Calu3 (cell line): ENCODE measurements at regions not wholly inside any gene's neighbourhood (a gene's known extent, or its start where the extent isn't known, plus 50 kb on each side); places are given as distances from the start of the nearest gene placed in this dataset.

Source experiments
- BruUV-seq: library from RNA; stranded (reverse); fragments of 400-500 nt; replicated peaks from 2 replicates; lab custom pipeline; 2021; lab: Mats Ljungman, UMichigan
- CTCF ChIA-PET: fragments of 300-600 bp; sonication (Branson Sonifier 250); formaldehyde crosslinking; loops from one replicate; lab custom pipeline; 2022; ENCODE audit warnings: antibody characterized with exemption; lab: Charles Lee
- DNase-seq: peaks from one replicate; pipeline ENCODE4 v3.0.0; 2022
- H3K27ac Mint-ChIP-seq: one replicate; pipeline ENCODE4 v1.8.0; 2022; ENCODE audit warnings: mixed read lengths; ENCODE audit not compliant: unreplicated experiment
- H3K27me3 Mint-ChIP-seq: one replicate; pipeline ENCODE4 v1.8.0; 2022; ENCODE audit warnings: mixed read lengths; ENCODE audit not compliant: unreplicated experiment
- H3K36me3 Mint-ChIP-seq: one replicate; pipeline ENCODE4 v1.8.0; 2022; ENCODE audit warnings: mild to moderate bottlenecking, moderate library complexity, mixed read lengths; ENCODE audit not compliant: insufficient read depth, unreplicated experiment
- H3K4me1 Mint-ChIP-seq: one replicate; pipeline ENCODE4 v1.8.0; 2022; ENCODE audit warnings: mild to moderate bottlenecking, low read depth, mixed read lengths; ENCODE audit not compliant: unreplicated experiment
- H3K4me3 Mint-ChIP-seq: one replicate; pipeline ENCODE4 v1.8.0; 2022; ENCODE audit warnings: mild to moderate bottlenecking, low read depth, moderate library complexity, mixed read lengths; ENCODE audit not compliant: unreplicated experiment
- H3K9me3 Mint-ChIP-seq: one replicate; pipeline ENCODE4 v1.8.0; 2022; ENCODE audit warnings: low read depth, mixed read lengths; ENCODE audit not compliant: unreplicated experiment
- intact Hi-C: fragments of 100-400 bp; cut with micrococcal nuclease; formaldehyde crosslinking; loops from one replicate; pipeline ENCODE4 v1.10.0; 2022; ENCODE audit not compliant: unreplicated experiment
- TF ChIP-seq, protein P1 (sequence below): fragments of 200-600 bp; IDR thresholded peaks from one replicate; pipeline ENCODE4 v1.8.0; 2022; ENCODE audit warnings: antibody characterized with exemption; ENCODE audit not compliant: unreplicated experiment

- TF ChIP-seq, protein P1, sequence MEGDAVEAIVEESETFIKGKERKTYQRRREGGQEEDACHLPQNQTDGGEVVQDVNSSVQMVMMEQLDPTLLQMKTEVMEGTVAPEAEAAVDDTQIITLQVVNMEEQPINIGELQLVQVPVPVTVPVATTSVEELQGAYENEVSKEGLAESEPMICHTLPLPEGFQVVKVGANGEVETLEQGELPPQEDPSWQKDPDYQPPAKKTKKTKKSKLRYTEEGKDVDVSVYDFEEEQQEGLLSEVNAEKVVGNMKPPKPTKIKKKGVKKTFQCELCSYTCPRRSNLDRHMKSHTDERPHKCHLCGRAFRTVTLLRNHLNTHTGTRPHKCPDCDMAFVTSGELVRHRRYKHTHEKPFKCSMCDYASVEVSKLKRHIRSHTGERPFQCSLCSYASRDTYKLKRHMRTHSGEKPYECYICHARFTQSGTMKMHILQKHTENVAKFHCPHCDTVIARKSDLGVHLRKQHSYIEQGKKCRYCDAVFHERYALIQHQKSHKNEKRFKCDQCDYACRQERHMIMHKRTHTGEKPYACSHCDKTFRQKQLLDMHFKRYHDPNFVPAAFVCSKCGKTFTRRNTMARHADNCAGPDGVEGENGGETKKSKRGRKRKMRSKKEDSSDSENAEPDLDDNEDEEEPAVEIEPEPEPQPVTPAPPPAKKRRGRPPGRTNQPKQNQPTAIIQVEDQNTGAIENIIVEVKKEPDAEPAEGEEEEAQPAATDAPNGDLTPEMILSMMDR: no peak
- CTCF ChIA-PET: no interaction called here
- Mint-ChIP-seq H3K27me3 (peaks cover 36% of the 10 kb centered on the region), H3K4me1 (peaks cover 7% of the 10 kb centered on the region), H3K4me3 (no peak overlapping the region), H3K9me3 (no peaks in the 10 kb centered on the region), H3K36me3 (peaks cover 9% of the 10 kb centered on the region), H3K27ac (no peak overlapping the region)
- intact Hi-C loops: no loop called here
- no peak for DNase-seq
- no TSS peak for BruUV-seq
These were observed 94.7 kb downstream of the DMRTA2 start for GRCh38 chr1:50328552-50328951.

DNA sequence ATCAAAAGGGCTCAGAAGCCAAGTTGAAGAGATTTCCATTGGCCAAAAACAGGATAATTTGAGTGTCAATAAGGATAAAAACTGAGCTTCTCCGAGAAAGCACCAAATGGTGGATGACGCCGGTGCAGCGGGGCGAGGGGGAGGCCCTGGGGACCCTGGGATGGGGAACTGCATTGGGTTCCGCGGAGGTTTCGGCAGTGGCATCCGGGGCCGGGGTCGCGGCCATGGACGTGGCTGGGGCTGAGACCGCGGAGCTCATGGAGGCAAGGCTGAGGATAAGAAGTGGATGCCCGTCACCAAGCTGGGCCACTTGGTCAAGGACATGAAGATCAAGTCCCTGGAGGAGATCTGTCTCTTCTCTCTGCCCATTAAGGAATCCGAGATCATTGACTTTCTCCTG, 97.2 kb downstream of the DMRTA2 start:
- H3K27me3 Mint-ChIP-seq: peaks cover 43% of the 10 kb centered on the region
- BruUV-seq: no TSS peak
- H3K9me3 Mint-ChIP-seq: no peaks in the 10 kb centered on the region
- intact Hi-C loops: no loop called here
- H3K4me1 Mint-ChIP-seq: peaks cover 7% of the 10 kb centered on the region
- DNase-seq: no peak
- H3K4me3 Mint-ChIP-seq: no peak overlapping the region
- TF ChIP-seq, protein P1: no peak
- H3K27ac Mint-ChIP-seq: no peak overlapping the region
- CTCF ChIA-PET: interaction anchor here (1.1 kb wide), 1 partner anchor 23 kb away, joined by 4 read pairs; no protein-coding TSS in a partner anchor
- H3K36me3 Mint-ChIP-seq: no peaks in the 10 kb centered on the region

GRCh38 chr1:50322579-50322978, 100.7 kb downstream of the DMRTA2 start:
- no peak for DNase-seq
- no peaks in the 10 kb centered on the region for H3K36me3 Mint-ChIP-seq
- no peaks in the 10 kb centered on the region for H3K9me3 Mint-ChIP-seq
- TF ChIP-seq, protein P1: no peak
- no peak overlapping the region for H3K27ac Mint-ChIP-seq
- no peak overlapping the region for H3K4me3 Mint-ChIP-seq
- intact Hi-C loops: no loop called here
- H3K27me3 Mint-ChIP-seq: peaks cover 60% of the 10 kb centered on the region
- H3K4me1 Mint-ChIP-seq: no peaks in the 10 kb centered on the region
- BruUV-seq: no TSS peak
- CTCF ChIA-PET: no interaction called here

- H3K4me3 Mint-ChIP-seq: no peak overlapping the region
- DNase-seq: no peak
- TF ChIP-seq, protein P1: no peak
- peaks cover 80% of the 10 kb centered on the region for H3K27me3 Mint-ChIP-seq
- no peaks in the 10 kb centered on the region for H3K9me3 Mint-ChIP-seq
- H3K4me1 Mint-ChIP-seq: no peaks in the 10 kb centered on the region
- no TSS peak for BruUV-seq
- intact Hi-C loops: no loop called here
- no peaks in the 10 kb centered on the region for H3K36me3 Mint-ChIP-seq
- H3K27ac Mint-ChIP-seq: no peak overlapping the region
- CTCF ChIA-PET: no interaction called here
These were observed 104.8 kb downstream of the DMRTA2 start for GRCh38 chr1:50318428-50318827.
